ENCODE measurements at regions not wholly inside any gene's neighbourhood (a gene's known extent, or its start where the extent isn't known, plus 50 kb on each side); places are given as distances from the start of the nearest gene placed in this dataset.
"Not testable (repeated sequence)": the region's sequence is repeated elsewhere in the genome, so short reads cannot be mapped to it uniquely, and the experiment has no call there.

DNA sequence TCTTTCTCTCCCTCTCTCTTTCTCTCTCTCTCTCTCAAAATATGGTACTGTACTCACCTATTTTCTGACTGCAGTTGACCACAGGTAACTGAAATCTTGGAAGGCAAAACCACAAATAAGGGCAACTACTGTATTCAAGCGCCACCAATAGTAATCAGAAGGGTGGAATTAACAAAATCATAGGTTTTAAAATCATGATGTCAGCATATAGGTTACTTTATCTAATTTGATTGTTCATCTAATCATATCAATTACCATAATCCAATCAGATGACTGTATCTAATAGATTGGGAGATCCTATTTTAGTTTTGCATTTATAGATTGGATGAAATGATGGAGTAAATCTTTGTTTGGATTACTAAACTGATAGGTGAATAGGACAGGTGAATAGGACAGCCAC lies 155.8 kb upstream of the KITLG start:
- no peak for DNase-seq

- no peak for DNase-seq
Observed at GRCh38 chr12:88733008-88733407, 152.7 kb upstream of the KITLG start.

DNA sequence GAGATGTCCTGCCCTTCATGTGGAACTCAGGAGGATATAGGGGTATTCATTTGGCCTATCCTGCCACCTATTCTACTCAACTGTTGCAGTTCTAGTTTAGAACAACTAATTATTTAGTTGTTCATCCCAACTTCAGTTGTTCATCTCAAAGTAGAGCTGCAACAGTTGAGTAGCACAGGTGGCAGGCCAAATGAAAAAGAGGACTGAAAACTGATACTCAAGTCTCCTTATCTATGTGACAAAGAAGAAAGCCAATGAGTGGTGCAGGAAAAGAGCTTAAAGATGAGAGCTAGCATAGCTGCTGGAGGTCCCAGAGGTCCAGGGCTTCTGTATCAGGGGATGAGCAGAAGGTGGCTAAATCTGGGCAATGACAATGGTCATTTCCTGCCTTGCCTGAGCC lies 148.9 kb upstream of the KITLG start:
- DNase-seq = no peak

GRCh38 chr12:88726806-88727720 lies 146.8 kb upstream of the KITLG start:
- no peak for DNase-seq

GRCh38 chr12:88725592-88726143 lies 145.4 kb upstream of the KITLG start:
- no peak for DNase-seq

DNA sequence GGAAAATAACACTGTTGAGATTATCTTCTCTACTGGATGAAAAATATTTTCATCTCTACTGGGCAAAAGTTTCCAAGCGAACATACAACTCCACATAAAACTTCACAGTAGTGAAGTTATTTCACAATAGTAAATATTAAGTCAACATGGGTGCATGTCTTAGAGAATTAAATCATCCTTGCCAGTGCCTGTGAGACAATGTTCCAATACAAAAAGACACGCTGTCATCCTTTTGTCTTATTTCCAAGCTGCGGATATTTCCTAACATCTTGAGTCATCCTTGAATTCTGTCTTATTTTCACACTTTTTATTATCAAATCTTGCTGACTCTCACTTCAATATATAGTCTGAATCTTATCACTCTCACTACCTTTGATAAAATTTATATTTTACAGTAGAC lies 142.9 kb upstream of the KITLG start:
- DNase-seq = no peak

GRCh38 chr12:88720785-88721650 lies 140.7 kb upstream of the KITLG start:
- no peak for DNase-seq

DNA sequence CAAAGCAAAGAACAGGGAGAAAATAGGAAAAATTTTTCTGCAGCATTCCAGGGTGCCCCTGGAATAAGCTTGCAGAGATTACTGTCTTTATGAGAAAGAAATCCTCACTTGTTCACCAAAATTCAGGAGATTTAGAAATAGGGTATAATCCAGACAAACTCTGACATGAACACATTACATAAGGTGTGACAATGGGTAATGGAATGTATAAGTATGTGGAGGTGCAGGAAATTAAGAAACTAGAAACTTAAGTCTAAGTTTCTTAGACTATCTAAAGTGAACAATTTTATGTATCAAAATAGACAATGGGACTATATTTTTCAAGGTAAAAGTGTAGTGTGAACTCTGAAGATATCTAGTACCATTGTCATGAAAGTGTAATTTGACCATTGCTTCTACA lies 140.0 kb upstream of the KITLG start:
- DNase-seq = no peak

DNA sequence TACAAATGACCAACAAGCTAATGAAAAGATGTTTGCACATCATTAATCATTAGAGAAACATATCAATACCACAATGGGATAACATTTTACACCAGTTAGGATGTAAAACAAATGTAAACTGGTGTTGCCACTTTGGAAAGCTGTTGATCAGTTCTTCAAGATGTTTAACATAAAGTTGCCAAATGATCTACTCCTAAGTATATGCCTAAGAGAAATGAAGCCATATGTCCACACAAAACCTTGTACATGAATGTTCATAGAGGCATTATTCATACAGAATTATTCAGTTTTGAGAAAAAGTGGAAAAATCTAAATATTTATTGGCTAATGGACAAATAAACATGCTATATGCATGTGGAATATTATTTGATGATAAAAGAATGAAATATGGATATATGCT lies 136.9 kb upstream of the KITLG start:
- DNase-seq = no peak

DNA sequence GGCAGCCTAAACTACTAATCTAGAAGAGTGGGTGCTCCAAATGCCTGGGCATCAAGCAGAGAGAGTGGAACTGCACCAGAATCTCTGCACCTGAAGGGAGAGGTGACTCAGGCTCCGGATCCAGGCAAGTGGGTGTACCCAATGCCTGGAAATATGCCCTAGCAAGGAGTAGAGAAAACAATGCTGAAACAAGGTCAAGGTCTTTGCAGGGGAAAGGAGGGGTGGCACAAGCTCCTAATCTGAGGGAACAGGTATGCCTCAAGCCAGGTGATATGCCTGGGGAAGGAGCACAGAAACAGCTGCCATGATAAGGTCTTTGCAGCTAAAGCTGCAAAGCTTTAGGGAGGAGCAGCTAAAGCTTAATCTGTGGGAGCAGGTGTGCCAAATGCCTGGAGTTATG lies 136.0 kb upstream of the KITLG start:
- DNase-seq = no peak

DNA sequence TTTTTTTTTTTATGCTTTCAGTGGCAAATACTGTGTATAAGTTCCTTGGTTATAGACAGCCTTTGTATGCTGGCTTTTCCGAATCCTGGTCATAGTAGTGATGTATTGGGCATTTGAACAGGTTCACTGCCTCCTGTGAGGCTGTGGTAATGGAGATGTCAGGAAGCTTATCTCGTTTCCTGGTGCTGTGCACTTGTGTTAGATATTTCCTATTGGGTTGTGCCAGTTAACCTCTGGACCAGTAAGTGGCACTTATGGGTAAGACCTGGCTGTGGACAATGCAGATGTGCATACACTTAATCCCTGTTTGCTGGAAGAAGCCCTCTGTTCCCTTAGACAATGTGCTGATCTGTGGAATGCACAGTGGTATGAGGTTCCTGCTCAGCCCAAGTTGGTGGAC lies 135.4 kb upstream of the KITLG start:
- no peak for DNase-seq

- DNase-seq = not testable (repeated sequence)
Observed at GRCh38 chr12:88714263-88714882, 134.1 kb upstream of the KITLG start.

DNA sequence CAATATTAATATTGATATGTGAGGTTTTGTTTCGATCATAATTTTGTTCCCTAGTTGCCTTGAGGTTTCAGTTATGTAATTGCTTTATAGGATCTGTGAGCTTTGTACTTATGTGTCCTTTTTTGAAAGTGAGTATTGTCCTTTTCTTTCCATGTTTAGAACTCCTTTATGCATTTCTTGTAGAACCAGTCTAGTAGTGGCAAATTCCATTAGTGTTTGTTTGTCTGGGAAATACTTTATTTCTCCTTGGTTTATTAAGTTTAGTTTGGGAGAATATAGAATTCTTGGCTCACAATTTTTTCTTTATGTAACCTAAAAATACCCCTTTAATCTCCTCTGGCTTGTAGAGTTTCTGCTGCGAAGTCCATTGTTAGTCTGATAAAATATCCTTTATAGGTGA lies 127.5 kb upstream of the KITLG start:
- no peak for DNase-seq

DNA sequence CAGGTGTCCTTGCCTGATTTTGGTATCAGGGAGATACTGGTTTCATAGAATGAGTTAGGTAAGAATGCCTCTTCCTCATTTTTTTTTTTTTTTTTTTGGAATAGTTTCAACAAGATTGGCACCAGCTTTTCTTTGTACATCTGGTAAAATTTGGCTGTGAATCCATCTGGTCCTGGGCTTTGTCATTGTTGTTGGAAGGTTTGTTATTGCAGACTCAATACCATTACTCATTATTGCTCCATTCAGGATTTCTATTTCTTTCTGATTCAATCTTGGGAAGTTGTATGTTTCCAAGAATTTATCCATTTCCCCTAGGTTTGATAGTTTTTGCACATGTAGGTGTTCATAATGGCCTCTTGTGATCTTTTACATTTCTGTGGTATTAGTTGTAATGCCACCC lies 126.0 kb upstream of the KITLG start:
- no peak for DNase-seq

DNA sequence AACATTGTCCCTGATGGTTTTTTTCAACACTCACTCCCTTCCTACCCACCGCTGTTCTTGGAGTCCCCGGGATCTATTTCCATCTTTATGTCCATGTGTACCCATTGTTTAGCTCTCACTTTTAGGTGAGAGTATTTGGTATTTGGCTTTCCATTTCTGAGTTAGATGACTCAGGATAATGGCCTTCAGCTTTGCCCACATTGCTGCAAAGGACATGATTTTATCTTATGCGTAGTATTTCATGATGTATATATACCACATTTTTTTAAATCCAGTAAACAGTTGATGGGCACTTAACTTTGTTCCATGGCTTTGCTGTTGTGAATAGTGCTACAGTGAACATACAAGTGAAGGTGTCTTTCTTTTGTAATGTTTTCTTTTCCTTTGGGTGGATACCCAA lies 123.5 kb upstream of the KITLG start:
- DNase-seq = no peak

DNA sequence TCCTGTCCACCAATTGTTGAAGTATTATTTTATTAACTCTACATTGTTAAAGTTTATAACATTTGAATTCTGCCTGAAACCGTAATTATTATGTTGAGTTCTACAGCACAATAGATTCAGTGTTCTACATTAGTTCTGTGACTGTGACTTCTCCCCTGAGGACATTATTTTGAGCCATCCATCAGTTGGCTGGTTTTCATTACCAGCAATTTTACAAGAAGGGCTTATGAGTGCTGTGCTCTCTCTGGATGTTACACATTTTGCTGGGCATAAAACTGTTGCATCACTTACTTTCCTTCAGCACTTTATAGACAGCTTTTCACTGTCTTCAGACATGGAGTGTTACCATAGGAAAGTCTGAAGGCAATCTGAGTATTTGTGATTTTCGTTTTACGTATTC lies 118.2 kb upstream of the KITLG start:
- no peak for DNase-seq

GRCh38 chr12:88693837-88694445 lies 113.7 kb upstream of the KITLG start:
- DNase-seq = no peak

GRCh38 chr12:88691811-88692210 lies 111.5 kb upstream of the KITLG start:
- DNase-seq = no peak

GRCh38 chr12:88684610-88685009 lies 104.3 kb upstream of the KITLG start:
- DNase-seq = no peak

DNA sequence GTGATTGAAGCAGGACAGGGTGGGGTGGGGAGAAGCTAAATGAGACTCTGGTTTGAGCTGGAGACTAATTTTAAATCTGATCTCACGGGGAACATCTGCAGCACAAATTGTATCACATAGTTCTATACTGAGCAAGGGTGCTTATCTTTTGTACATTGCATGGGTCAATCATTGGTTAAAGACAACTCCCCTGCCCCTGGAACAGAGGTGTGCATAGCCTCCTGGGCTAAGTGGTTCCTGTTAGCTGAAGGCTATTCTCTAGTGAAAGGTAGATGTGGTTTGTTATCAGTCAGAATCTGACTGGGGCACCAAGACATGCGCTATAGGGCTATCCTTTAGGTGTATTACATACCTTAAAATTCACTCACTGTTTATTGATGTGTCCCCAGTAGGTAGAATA lies 103.9 kb upstream of the KITLG start:
- no peak for DNase-seq

DNA sequence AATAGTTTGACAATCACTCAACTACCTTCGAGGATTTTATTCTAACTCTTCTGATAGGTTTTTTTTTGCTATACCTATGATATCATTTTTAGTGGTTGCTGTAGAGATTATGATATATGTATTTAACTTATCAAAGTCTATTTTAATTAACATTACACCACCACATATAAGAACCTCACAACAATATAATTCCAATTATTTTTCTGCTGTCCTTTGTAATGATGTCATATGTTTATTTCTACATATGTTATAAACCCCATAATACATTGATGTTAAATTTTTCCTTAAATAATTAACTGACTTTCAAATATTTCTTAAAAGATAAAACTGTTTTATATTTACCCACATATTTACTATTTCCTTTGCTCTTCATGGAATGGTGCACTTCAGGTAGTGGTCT lies 103.4 kb upstream of the KITLG start:
- DNase-seq = no peak

GRCh38 chr12:88681271-88681670 lies 101.0 kb upstream of the KITLG start:
- no peak for DNase-seq

- no peak for DNase-seq
Observed at GRCh38 chr12:88677464-88677863, 97.2 kb upstream of the KITLG start.
